ENCODE measurements at regions not wholly inside any gene's neighbourhood (a gene's known extent, or its start where the extent isn't known, plus 50 kb on each side); places are given as distances from the start of the nearest gene placed in this dataset.

- no peak for DNase-seq
Measured at GRCh38 chr2:152863826-152864225, 145.4 kb downstream of the ARL6IP6 start.

- DNase-seq = no peak
Measured at GRCh38 chr2:152861349-152861942, 143.0 kb downstream of the ARL6IP6 start.

- DNase-seq = no peak
Measured at GRCh38 chr2:152858594-152859265, 140.3 kb downstream of the ARL6IP6 start.

- no peak for DNase-seq
Measured at GRCh38 chr2:152846697-152847470, 128.5 kb downstream of the ARL6IP6 start.

- DNase-seq = no peak
Measured at GRCh38 chr2:152835674-152836073, 117.3 kb downstream of the ARL6IP6 start.

- no peak for DNase-seq
Measured at GRCh38 chr2:152827944-152828343, 109.5 kb downstream of the ARL6IP6 start.

GRCh38 chr2:152826581-152827279, 108.3 kb downstream of the ARL6IP6 start:
- no peak for DNase-seq

- no peak for DNase-seq
Measured at GRCh38 chr2:152825834-152826233, 107.4 kb downstream of the ARL6IP6 start.

GRCh38 chr2:152823905-152824304, 105.5 kb downstream of the ARL6IP6 start:
- DNase-seq = no peak

GRCh38 chr2:152822676-152823075, 104.3 kb downstream of the ARL6IP6 start:
- DNase-seq = no peak

DNA sequence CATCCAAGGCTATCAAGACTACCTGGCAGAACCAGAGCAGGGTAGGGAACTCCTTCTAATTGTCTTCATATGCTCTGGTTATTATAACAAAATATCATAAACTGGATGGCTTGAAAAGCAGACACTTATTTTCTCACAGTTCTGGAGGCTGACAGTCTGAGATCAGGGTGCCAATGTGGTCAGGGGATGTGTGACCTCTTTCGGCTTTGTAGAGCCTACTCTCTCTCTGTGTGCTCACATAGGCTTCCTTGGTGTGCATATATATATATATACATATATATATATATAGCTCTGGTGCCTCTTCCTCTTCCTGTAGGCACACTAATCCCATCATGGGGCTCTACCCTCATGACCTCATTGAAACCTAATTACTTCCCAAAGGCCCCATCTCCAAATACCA, 101.6 kb downstream of the ARL6IP6 start:
- no peak for DNase-seq

DNA sequence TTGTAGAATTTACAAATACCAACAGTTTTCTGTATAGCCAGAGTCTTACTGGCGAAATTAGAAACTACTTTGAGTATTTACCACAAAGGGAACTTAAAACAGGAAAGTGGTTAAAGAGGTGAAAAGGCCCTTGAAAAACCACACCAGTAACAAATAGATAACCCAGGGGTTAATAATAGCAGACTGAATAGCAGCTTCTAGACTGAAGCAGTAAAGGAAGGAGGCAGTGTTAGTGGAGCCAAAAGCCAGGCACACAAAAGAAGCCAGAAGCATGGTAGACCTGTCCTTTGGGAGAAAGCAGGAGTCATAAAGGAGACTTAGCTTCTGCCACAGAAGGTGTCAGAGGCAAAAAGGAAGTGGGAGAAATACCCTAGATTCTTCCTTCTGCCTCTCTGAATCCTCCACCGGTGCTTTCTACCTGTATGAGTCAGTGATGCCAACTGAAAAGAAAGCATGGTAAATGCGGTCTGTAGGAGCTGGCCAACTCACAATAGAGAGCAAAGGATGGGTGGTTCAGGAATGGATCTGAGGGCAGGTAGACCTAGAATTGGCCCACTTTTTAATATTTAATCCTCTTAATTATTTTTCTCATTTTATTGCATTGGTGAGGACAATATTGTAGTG, 97.3 kb downstream of the ARL6IP6 start:
- no peak for DNase-seq

GRCh38 chr2:152814475-152815030, 96.1 kb downstream of the ARL6IP6 start:
- no peak for DNase-seq

DNA sequence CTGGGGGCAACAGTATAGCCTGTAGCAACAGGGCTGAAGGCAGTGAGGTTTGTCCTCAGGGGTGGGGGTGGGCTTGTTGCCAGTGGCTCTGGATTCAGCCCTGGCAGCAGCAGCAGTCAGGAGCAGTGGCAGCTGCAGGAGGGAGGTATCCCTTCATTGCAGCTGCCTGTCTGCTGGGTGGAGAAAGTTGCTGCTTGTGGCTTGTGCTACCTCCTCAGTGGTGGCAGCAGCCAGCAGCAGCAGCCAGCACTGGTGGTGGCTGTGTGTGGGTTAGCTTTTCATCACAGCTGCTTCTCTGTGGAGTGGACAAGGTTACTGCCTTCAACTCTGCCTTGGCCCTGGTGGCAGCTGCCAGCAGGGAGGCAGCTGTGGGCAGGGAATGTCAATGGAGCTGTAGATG, 94.9 kb downstream of the ARL6IP6 start:
- no peak for DNase-seq
